ENCODE measurements at regions not wholly inside any gene's neighbourhood (a gene's known extent, or its start where the extent isn't known, plus 50 kb on each side); places are given as distances from the start of the nearest gene placed in this dataset.
A peak's percentile ranks its signal among the peaks of the same experiment; 100 is the strongest.

DNA sequence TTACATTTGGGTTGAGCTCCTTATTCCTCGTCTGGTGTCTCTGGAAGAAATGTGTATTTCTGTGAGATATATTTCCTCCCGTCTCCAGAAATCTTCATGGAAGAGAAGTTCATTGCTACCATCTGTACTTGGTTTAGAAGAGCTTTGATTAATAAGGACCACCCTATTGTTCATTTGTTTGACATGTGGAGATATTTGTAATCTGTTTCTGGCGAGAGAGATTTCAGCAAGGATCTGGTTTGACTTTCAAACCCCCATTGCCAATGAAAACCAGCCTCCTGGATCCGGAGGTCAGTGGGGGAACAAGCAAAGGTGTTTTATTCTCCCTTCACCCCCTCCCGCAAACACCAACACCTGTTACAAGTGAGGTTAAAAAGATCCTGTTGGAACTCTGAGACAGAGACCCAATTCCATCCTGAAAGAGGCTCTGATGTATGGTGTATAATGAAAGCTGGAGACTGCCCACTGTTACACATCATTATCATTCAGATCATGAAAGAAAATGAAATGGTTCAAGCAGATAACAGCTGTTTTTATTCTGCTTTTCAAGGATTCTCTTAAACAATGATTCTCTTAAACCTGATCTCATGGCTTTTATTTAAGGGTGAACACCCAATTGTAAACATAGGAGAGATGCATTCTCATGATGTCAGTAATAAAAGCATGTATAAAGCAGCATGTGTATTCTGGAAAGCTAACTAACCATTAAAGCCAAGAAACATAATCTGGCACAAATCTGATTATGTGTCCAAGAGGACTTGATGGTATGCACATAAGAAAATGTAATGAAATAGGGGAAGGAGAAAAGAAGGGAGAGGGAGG, 393.5 kb upstream of the ADGRL2 start:
- no peak for TF ChIP-seq POLR2AphosphoS5 (IDR thresholded peaks at IDR 0.05)
- TF ChIP-seq EZH2 (IDR thresholded peaks at IDR 0.05; ENCODE audit: borderline replicate concordance, insufficient read depth, low read length, poor library complexity, severe bottlenecking) = no peak
- TF ChIP-seq, protein P1, sequence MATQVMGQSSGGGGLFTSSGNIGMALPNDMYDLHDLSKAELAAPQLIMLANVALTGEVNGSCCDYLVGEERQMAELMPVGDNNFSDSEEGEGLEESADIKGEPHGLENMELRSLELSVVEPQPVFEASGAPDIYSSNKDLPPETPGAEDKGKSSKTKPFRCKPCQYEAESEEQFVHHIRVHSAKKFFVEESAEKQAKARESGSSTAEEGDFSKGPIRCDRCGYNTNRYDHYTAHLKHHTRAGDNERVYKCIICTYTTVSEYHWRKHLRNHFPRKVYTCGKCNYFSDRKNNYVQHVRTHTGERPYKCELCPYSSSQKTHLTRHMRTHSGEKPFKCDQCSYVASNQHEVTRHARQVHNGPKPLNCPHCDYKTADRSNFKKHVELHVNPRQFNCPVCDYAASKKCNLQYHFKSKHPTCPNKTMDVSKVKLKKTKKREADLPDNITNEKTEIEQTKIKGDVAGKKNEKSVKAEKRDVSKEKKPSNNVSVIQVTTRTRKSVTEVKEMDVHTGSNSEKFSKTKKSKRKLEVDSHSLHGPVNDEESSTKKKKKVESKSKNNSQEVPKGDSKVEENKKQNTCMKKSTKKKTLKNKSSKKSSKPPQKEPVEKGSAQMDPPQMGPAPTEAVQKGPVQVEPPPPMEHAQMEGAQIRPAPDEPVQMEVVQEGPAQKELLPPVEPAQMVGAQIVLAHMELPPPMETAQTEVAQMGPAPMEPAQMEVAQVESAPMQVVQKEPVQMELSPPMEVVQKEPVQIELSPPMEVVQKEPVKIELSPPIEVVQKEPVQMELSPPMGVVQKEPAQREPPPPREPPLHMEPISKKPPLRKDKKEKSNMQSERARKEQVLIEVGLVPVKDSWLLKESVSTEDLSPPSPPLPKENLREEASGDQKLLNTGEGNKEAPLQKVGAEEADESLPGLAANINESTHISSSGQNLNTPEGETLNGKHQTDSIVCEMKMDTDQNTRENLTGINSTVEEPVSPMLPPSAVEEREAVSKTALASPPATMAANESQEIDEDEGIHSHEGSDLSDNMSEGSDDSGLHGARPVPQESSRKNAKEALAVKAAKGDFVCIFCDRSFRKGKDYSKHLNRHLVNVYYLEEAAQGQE (IDR thresholded peaks at IDR 0.05; ENCODE audit: borderline replicate concordance) = no peak
- TF ChIP-seq SMC3 (conservative IDR thresholded peaks at IDR 0.05; ENCODE audit: poor library complexity) = no peak
- TF ChIP-seq RAD21 (conservative IDR thresholded peaks at IDR 0.05) = no peak
- TF ChIP-seq TAF1 (IDR thresholded peaks at IDR 0.05; ENCODE audit: low read depth) = no peak
- TF ChIP-seq, protein P2, sequence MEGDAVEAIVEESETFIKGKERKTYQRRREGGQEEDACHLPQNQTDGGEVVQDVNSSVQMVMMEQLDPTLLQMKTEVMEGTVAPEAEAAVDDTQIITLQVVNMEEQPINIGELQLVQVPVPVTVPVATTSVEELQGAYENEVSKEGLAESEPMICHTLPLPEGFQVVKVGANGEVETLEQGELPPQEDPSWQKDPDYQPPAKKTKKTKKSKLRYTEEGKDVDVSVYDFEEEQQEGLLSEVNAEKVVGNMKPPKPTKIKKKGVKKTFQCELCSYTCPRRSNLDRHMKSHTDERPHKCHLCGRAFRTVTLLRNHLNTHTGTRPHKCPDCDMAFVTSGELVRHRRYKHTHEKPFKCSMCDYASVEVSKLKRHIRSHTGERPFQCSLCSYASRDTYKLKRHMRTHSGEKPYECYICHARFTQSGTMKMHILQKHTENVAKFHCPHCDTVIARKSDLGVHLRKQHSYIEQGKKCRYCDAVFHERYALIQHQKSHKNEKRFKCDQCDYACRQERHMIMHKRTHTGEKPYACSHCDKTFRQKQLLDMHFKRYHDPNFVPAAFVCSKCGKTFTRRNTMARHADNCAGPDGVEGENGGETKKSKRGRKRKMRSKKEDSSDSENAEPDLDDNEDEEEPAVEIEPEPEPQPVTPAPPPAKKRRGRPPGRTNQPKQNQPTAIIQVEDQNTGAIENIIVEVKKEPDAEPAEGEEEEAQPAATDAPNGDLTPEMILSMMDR (IDR thresholded peaks at IDR 0.05; ENCODE audit: poor library complexity, severe bottlenecking) = no peak
- TF ChIP-seq EP300 (conservative IDR thresholded peaks at IDR 0.05; ENCODE audit: poor library complexity, severe bottlenecking) = no peak
- no peak for TF ChIP-seq MXI1 (conservative IDR thresholded peaks at IDR 0.05; ENCODE audit: poor library complexity, severe bottlenecking)
- Histone ChIP-seq H3K9ac (ENCODE audit: low read length) (no peak overlapping the region), H4K20me1 (ENCODE audit: insufficient read depth) (no peaks in the 10 kb centered on the region), H2AFZ (ENCODE audit: low read depth, low read length) (no peak overlapping the region), H3K4me3 (ENCODE audit: low read length) (no peak overlapping the region), H3F3A (ENCODE audit: insufficient read depth, low read length, poor library complexity, severe bottlenecking) (no peaks in the 10 kb centered on the region), H3K79me2 (replicated peaks; ENCODE audit: insufficient read depth, low read length) (no peaks in the 10 kb centered on the region), H3K9me2 (ENCODE audit: insufficient read depth, low read length) (no peaks in the 10 kb centered on the region), H3K27me3 (ENCODE audit: insufficient read depth, low read depth, low read length) (no peaks in the 10 kb centered on the region), H3K36me3 (ENCODE audit: insufficient read depth, low read length) (no peaks in the 10 kb centered on the region), H3K4me2 (ENCODE audit: low read length) (no peak overlapping the region), H3K9me3 (ENCODE audit: low read length) (no peaks in the 10 kb centered on the region), H3K27ac (ENCODE audit: low read length) (peak overlapping the region; percentile 0)

DNA sequence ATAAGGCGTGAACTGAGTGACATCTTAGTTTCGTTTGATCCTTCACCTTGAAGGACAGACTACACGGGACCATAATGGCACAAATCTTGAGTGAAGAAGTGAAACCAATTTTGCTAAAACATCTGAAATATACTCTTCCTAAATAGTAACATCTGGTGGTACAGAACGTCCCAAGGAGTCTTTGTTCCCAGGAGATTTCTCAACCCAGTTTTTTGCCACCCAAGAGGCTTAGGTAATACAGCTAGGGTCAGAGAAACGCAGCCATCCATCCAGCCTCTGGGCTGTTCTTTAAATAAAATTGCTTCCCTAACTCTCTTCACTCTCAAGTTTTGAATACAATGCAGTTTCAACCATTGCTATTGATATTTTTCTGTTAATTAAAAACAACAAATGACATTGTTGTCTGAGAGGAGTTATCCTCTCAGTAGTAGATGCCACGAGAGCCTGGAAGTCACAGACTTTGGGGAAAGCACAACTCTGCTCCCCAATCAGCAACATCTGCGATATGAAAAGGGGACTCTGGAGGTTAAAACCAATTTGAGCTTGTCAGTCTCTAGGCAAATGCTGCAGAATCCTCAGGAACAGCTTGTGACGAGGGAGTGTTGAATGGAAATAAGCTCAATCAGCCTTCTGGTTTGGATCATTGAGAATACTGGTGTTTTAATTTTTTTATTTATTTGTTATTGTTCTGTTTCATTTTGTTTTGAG, 394.3 kb upstream of the ADGRL2 start:
- H3K27me3 ChIP-seq (ENCODE audit: insufficient read depth, low read depth, low read length) = no peaks in the 10 kb centered on the region
- H3K36me3 ChIP-seq (ENCODE audit: insufficient read depth, low read length) = no peaks in the 10 kb centered on the region
- no peaks in the 10 kb centered on the region for H3F3A ChIP-seq (ENCODE audit: insufficient read depth, low read length, poor library complexity, severe bottlenecking)
- TF ChIP-seq MXI1 (conservative IDR thresholded peaks at IDR 0.05; ENCODE audit: poor library complexity, severe bottlenecking) (no peak), EZH2 (IDR thresholded peaks at IDR 0.05; ENCODE audit: borderline replicate concordance, insufficient read depth, low read length, poor library complexity, severe bottlenecking) (no peak), RAD21 (conservative IDR thresholded peaks at IDR 0.05) (no peak), POLR2AphosphoS5 (IDR thresholded peaks at IDR 0.05) (no peak), EP300 (conservative IDR thresholded peaks at IDR 0.05; ENCODE audit: poor library complexity, severe bottlenecking) (no peak)
- TF ChIP-seq, protein P2 (IDR thresholded peaks at IDR 0.05; ENCODE audit: poor library complexity, severe bottlenecking) = no peak
- TF ChIP-seq, protein P1 (IDR thresholded peaks at IDR 0.05; ENCODE audit: borderline replicate concordance) = no peak
- no peak overlapping the region for H2AFZ ChIP-seq (ENCODE audit: low read depth, low read length)
- H3K9ac ChIP-seq (ENCODE audit: low read length) = no peak overlapping the region
- peak overlapping the region; percentile 0 for H3K27ac ChIP-seq (ENCODE audit: low read length)
- H3K9me3 ChIP-seq (ENCODE audit: low read length) = no peaks in the 10 kb centered on the region
- H3K4me2 ChIP-seq (ENCODE audit: low read length) = no peak overlapping the region
- no peaks in the 10 kb centered on the region for H4K20me1 ChIP-seq (ENCODE audit: insufficient read depth)
- no peaks in the 10 kb centered on the region for H3K79me2 ChIP-seq (replicated peaks; ENCODE audit: insufficient read depth, low read length)
- H3K9me2 ChIP-seq (ENCODE audit: insufficient read depth, low read length) = no peaks in the 10 kb centered on the region
- H3K4me3 ChIP-seq (ENCODE audit: low read length) = no peak overlapping the region

Measured in neural cell (in vitro differentiated cells).